ENCODE measurements at regions not wholly inside any gene's neighbourhood (a gene's known extent, or its start where the extent isn't known, plus 50 kb on each side); places are given as distances from the start of the nearest gene placed in this dataset.

DNA sequence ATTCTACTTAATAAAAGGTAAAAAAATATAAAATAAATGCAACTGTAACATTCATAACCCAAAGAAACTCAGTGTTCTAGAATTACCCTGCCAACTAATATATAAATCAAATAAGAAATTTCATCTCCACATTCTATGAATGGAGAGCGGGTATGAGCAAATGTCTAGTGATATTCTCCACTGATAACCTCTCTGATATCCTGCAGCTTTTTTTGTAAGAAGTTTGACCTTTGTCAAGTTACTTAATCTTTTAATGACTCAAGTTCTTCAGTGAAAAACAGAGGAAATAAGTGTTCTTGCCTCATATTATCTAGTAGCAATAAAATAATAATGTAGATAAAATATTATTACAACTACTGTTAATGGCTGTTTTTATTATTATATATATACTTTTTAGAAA, 1275.6 kb upstream of the CDH9 start:
- Histone ChIP-seq H3K36me3 (replicated peaks; ENCODE audit: low read depth, low read length) (no peaks in the 10 kb centered on the region), H4K20me1 (ENCODE audit: insufficient read depth, low read length) (no peaks in the 10 kb centered on the region), H3K4me3 (ENCODE audit: low read length) (no peak overlapping the region), H3K27ac (ENCODE audit: low read length) (no peak overlapping the region), H3K9me3 (ENCODE audit: insufficient read depth, low read length) (no peaks in the 10 kb centered on the region), H3K4me1 (ENCODE audit: low read length) (no peaks in the 10 kb centered on the region), H3K27me3 (ENCODE audit: low read depth, low read length) (no peaks in the 10 kb centered on the region), H3K79me2 (ENCODE audit: low read length) (no peaks in the 10 kb centered on the region), H2AFZ (ENCODE audit: low read depth, low read length) (no peak overlapping the region), H3K9ac (ENCODE audit: low read length) (no peak overlapping the region), H3K4me2 (ENCODE audit: low read length) (no peak overlapping the region)
- TF ChIP-seq, protein P1, sequence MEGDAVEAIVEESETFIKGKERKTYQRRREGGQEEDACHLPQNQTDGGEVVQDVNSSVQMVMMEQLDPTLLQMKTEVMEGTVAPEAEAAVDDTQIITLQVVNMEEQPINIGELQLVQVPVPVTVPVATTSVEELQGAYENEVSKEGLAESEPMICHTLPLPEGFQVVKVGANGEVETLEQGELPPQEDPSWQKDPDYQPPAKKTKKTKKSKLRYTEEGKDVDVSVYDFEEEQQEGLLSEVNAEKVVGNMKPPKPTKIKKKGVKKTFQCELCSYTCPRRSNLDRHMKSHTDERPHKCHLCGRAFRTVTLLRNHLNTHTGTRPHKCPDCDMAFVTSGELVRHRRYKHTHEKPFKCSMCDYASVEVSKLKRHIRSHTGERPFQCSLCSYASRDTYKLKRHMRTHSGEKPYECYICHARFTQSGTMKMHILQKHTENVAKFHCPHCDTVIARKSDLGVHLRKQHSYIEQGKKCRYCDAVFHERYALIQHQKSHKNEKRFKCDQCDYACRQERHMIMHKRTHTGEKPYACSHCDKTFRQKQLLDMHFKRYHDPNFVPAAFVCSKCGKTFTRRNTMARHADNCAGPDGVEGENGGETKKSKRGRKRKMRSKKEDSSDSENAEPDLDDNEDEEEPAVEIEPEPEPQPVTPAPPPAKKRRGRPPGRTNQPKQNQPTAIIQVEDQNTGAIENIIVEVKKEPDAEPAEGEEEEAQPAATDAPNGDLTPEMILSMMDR (IDR thresholded peaks at IDR 0.05; ENCODE audit: low read depth, low read length) = no peak
- no peak for TF ChIP-seq EZH2phosphoT487 (IDR thresholded peaks at IDR 0.05; ENCODE audit: low read depth)

DNA sequence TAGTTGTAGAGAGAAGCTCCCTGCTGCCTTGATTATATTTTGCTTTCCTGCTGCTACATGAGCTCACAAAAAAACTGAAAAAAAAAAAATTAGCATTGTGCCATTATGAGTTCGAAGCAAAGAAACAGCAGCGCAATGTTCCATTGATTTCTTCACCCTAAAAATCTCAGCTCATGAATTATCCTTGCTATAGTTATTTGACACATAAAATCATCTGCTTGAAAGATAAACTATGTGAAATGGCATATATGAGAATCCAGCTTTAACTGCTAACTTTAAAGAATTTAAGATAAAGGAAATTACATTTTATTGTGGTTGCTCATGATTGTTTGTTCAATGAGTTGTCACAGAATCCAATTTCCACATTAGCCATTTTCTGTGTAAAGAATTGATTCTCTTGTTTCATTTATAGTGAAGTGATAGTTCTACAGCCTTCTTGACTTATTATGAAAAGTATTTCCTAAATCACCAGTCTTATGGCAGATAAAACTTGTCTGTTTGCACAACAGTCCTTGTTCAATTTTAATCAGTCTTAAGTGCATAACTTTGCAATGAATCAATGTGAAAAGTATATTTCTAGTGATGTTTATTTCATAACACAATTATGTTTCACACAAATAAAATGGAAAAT, 1275.0 kb upstream of the CDH9 start:
- Histone ChIP-seq H3K27me3 (ENCODE audit: low read depth, low read length) (no peaks in the 10 kb centered on the region), H4K20me1 (ENCODE audit: insufficient read depth, low read length) (no peaks in the 10 kb centered on the region), H3K4me3 (ENCODE audit: low read length) (no peak overlapping the region), H2AFZ (ENCODE audit: low read depth, low read length) (no peak overlapping the region), H3K27ac (ENCODE audit: low read length) (no peak overlapping the region), H3K9ac (ENCODE audit: low read length) (no peak overlapping the region), H3K4me1 (ENCODE audit: low read length) (no peaks in the 10 kb centered on the region), H3K9me3 (ENCODE audit: insufficient read depth, low read length) (no peaks in the 10 kb centered on the region), H3K79me2 (ENCODE audit: low read length) (no peaks in the 10 kb centered on the region), H3K36me3 (replicated peaks; ENCODE audit: low read depth, low read length) (no peaks in the 10 kb centered on the region), H3K4me2 (ENCODE audit: low read length) (no peak overlapping the region)
- TF ChIP-seq, protein P1 (IDR thresholded peaks at IDR 0.05; ENCODE audit: low read depth, low read length) = no peak
- no peak for TF ChIP-seq EZH2phosphoT487 (IDR thresholded peaks at IDR 0.05; ENCODE audit: low read depth)

DNA sequence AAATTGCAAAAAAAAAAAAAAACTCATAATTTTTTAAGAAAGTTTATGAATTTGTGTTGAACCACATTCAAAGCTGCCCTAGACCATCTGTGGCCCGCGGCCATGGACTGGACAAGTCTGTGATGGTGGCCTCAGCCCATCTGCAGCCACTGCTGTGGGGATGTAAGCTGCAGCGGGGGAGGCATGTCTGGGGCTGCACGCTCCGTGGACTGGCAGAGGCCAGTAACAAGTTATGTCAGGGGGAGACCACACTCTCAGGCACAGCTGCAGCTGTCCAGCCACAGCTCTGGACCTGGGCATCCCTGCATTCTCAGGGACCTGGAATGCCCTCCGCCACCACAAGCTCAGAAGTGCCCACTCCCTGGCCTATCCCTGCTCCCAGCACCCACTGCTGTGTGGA, 1272.3 kb upstream of the CDH9 start:
- Histone ChIP-seq H2AFZ (ENCODE audit: low read depth, low read length) (no peak overlapping the region), H3K4me2 (ENCODE audit: low read length) (no peak overlapping the region)
- no peak for TF ChIP-seq EZH2phosphoT487 (IDR thresholded peaks at IDR 0.05; ENCODE audit: low read depth)
- TF ChIP-seq, protein P1 (IDR thresholded peaks at IDR 0.05; ENCODE audit: low read depth, low read length) = no peak

DNA sequence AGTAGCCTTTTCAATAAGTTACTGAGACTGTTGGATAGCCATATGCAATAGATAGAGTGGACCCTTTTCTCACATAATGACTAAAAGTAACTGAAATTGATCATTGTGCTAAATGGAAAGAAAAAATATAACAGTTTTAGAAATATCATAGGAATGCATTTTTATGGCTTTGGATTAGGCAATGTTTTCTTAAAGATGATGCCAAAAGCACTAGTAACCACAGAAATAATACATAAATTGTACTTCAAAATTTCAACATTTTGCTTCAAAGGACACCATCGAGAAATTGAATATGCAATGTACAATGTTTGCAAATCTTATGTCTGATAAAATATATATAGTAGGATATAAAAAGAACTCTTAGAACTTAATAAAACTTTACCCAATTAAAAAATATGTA, 1267.5 kb upstream of the CDH9 start:
- Histone ChIP-seq H3K27ac (ENCODE audit: low read length) (no peak overlapping the region), H2AFZ (ENCODE audit: low read depth, low read length) (no peak overlapping the region), H3K27me3 (ENCODE audit: low read depth, low read length) (no peaks in the 10 kb centered on the region), H3K4me1 (ENCODE audit: low read length) (no peaks in the 10 kb centered on the region), H3K4me2 (ENCODE audit: low read length) (no peak overlapping the region), H3K9ac (ENCODE audit: low read length) (no peak overlapping the region), H3K9me3 (ENCODE audit: insufficient read depth, low read length) (0 out of 2 replicates have a peak, but pooled peaks cover 5% of the 10 kb centered on the region), H4K20me1 (ENCODE audit: insufficient read depth, low read length) (no peaks in the 10 kb centered on the region), H3K79me2 (ENCODE audit: low read length) (no peaks in the 10 kb centered on the region), H3K36me3 (replicated peaks; ENCODE audit: low read depth, low read length) (no peaks in the 10 kb centered on the region), H3K4me3 (ENCODE audit: low read length) (no peak overlapping the region)
- TF ChIP-seq, protein P1 (IDR thresholded peaks at IDR 0.05; ENCODE audit: low read depth, low read length) = no peak
- no peak for TF ChIP-seq EZH2phosphoT487 (IDR thresholded peaks at IDR 0.05; ENCODE audit: low read depth)

More for the DNA sequence above, 1272.3 kb upstream of the CDH9 start:
- no peaks in the 10 kb centered on the region for H3K4me1 ChIP-seq (ENCODE audit: low read length)
- H4K20me1 ChIP-seq (ENCODE audit: insufficient read depth, low read length) = no peaks in the 10 kb centered on the region
- H3K27me3 ChIP-seq (ENCODE audit: low read depth, low read length) = no peaks in the 10 kb centered on the region
- no peak overlapping the region for H3K4me3 ChIP-seq (ENCODE audit: low read length)
- no peaks in the 10 kb centered on the region for H3K36me3 ChIP-seq (replicated peaks; ENCODE audit: low read depth, low read length)
- no peak overlapping the region for H3K9ac ChIP-seq (ENCODE audit: low read length)
- H3K79me2 ChIP-seq (ENCODE audit: low read length) = no peaks in the 10 kb centered on the region
- H3K9me3 ChIP-seq (ENCODE audit: insufficient read depth, low read length) = no peaks in the 10 kb centered on the region
- H3K27ac ChIP-seq (ENCODE audit: low read length) = no peak overlapping the region

All from OCI-LY3 (cell line).